IMR-90 (cell line): ENCODE measurements at regions not wholly inside any gene's neighbourhood (a gene's known extent, or its start where the extent isn't known, plus 50 kb on each side); places are given as distances from the start of the nearest gene placed in this dataset.

Experiments
- ATAC-seq: fragments of 200-7000 bp; cut with Tn5 transposase; 2 replicates; pipeline ENCODE4 v1.9.1; 2020; ENCODE audit warnings: low read depth, mild to moderate bottlenecking, moderate library complexity
- BruUV-seq: library from RNA; stranded (reverse); fragments of 400-500 nt; replicated peaks from 2 replicates; lab custom pipeline; 2021; lab: Mats Ljungman, UMichigan
- CTCF ChIA-PET: fragments of 300-600 bp; formaldehyde crosslinking; extraction: SDS; loops from one replicate; lab custom pipeline; 2021; ENCODE audit warnings: antibody characterized with exemption; lab: Yijun Ruan, JAX
- POLR2A ChIA-PET: fragments of 300-600 bp; sonication (Branson Sonifier 250); formaldehyde crosslinking; loops from one replicate; lab custom pipeline; 2022; ENCODE audit warnings: antibody characterized with exemption; ENCODE audit not compliant: unreplicated experiment; lab: Charles Lee
- DNase-seq: peaks from one replicate; pipeline ENCODE4 v3.0.0; 2013
- H2AFZ ChIP-seq: replicated peaks from 2 replicates; pipeline ENCODE3; 2013; ENCODE audit warnings: low read length, mild to moderate bottlenecking; ENCODE audit not compliant: poor library complexity
- H2AK5ac ChIP-seq: 2 replicates; pipeline ENCODE4 v1.6.1; 2013; ENCODE audit warnings: low read depth, low read length, inconsistent platforms
- H2AK9ac ChIP-seq: replicated peaks from 2 replicates; pipeline ENCODE3; 2013; ENCODE audit warnings: mild to moderate bottlenecking, low read depth, low read length, moderate library complexity; ENCODE audit not compliant: poor library complexity
- H2BK120ac ChIP-seq: 2 replicates; pipeline ENCODE4 v1.6.1; 2013; ENCODE audit warnings: low read depth, low read length, inconsistent platforms
- H2BK15ac ChIP-seq: 3 replicates; pipeline ENCODE4 v1.6.1; 2013; ENCODE audit warnings: low read depth, low read length, inconsistent platforms
- H2BK20ac ChIP-seq: 2 replicates; pipeline ENCODE4 v1.6.1; 2013; ENCODE audit warnings: low read depth, mild to moderate bottlenecking, inconsistent platforms, low read length, moderate library complexity
- H2BK5ac ChIP-seq: 2 replicates; pipeline ENCODE4 v1.6.1; 2013; ENCODE audit warnings: mild to moderate bottlenecking, low read depth, low read length, inconsistent platforms; ENCODE audit not compliant: poor library complexity, severe bottlenecking
- H3K14ac ChIP-seq: replicated peaks from 2 replicates; pipeline ENCODE4 v1.6.1; 2013; ENCODE audit warnings: low read depth, low read length, inconsistent platforms
- H3K18ac ChIP-seq: 2 replicates; pipeline ENCODE4 v1.6.1; 2013; ENCODE audit warnings: low read depth, low read length, control low read depth
- H3K23ac ChIP-seq: 2 replicates; pipeline ENCODE4 v1.6.1; 2013; ENCODE audit warnings: low read depth, low read length, inconsistent platforms
- H3K27ac ChIP-seq: 2 replicates; pipeline ENCODE4 v1.5.1; 2013; ENCODE audit warnings: mild to moderate bottlenecking, control low read depth, low read length; ENCODE audit not compliant: insufficient read depth
- H3K27me3 ChIP-seq: 2 replicates; pipeline ENCODE4 v1.6.1; 2013; ENCODE audit warnings: low read length; ENCODE audit not compliant: control insufficient read depth, insufficient read depth
- H3K36me3 ChIP-seq: 2 replicates; pipeline ENCODE4 v1.6.1; 2013; ENCODE audit warnings: low read length, mixed read lengths; ENCODE audit not compliant: control insufficient read depth, insufficient read depth
- H3K4ac ChIP-seq: 2 replicates; pipeline ENCODE4 v1.6.1; 2013; ENCODE audit warnings: low read depth, low read length, inconsistent platforms
- H3K4me1 ChIP-seq: 2 replicates; pipeline ENCODE4 v1.6.1; 2013; ENCODE audit warnings: low read length, mixed read lengths; ENCODE audit not compliant: control insufficient read depth, insufficient read depth
- H3K4me2 ChIP-seq: 2 replicates; pipeline ENCODE4 v1.6.1; 2013; ENCODE audit warnings: low read depth, mild to moderate bottlenecking, control low read depth, low read length, moderate library complexity
- H3K4me3 ChIP-seq: 2 replicates; pipeline ENCODE4 v1.5.1; 2013; ENCODE audit warnings: low read depth, mild to moderate bottlenecking, control low read depth, low read length, moderate library complexity; ENCODE audit not compliant: insufficient read depth
- H3K56ac ChIP-seq: 2 replicates; pipeline ENCODE4 v1.6.1; 2013; ENCODE audit warnings: low read length, inconsistent platforms; ENCODE audit not compliant: insufficient read depth; ENCODE audit errors: extremely low read depth
- H3K79me1 ChIP-seq, 2 experiments: 2 replicates each; pipeline ENCODE4 v1.6.1; 2013; ENCODE audit warnings: low read length in 2 of 2, inconsistent platforms in 1 of 2, low read depth in 1 of 2
- H3K9ac ChIP-seq: 2 replicates; pipeline ENCODE4 v1.6.1; 2013; ENCODE audit warnings: low read depth, low read length, control low read depth
- H3K9me1 ChIP-seq: 2 replicates; pipeline ENCODE4 v1.6.1; 2013; ENCODE audit warnings: low read length, inconsistent platforms; ENCODE audit not compliant: insufficient read depth
- H3K9me3 ChIP-seq: 2 replicates; pipeline ENCODE4 v1.6.1; 2013; ENCODE audit warnings: low read length; ENCODE audit not compliant: control insufficient read depth, insufficient read depth
- H4K20me1 ChIP-seq: 2 replicates; pipeline ENCODE4 v1.6.1; 2013; ENCODE audit warnings: low read length, inconsistent platforms; ENCODE audit not compliant: insufficient read depth
- H4K5ac ChIP-seq: 2 replicates; pipeline ENCODE4 v1.6.1; 2013; ENCODE audit warnings: mild to moderate bottlenecking, low read depth, low read length, control low read depth
- H4K8ac ChIP-seq, 2 experiments: 2 replicates each; pipeline ENCODE4 v1.6.1; 2013; ENCODE audit warnings: low read depth in 2 of 2, low read length in 2 of 2, control low read depth in 1 of 2, inconsistent platforms in 1 of 2
- H4K91ac ChIP-seq: 2 replicates; pipeline ENCODE4 v1.6.1; 2013; ENCODE audit warnings: low read depth, low read length, inconsistent platforms; ENCODE audit not compliant: insufficient read depth
- BHLHE40 ChIP-seq: fragments of 150-350 bp; IDR thresholded peaks from 2 replicates; pipeline ENCODE4 v1.6.1; 2016; ENCODE audit warnings: mild to moderate bottlenecking, low read depth, low read length
- CEBPB ChIP-seq: IDR thresholded peaks from 2 replicates; pipeline ENCODE4 v1.6.1; 2012; ENCODE audit warnings: low read depth, low read length, improper control_type of control experiment
- ELK1 ChIP-seq: fragments of 150-350 bp; IDR thresholded peaks from 2 replicates; pipeline ENCODE4 v1.6.1; 2016; ENCODE audit warnings: low read depth, mild to moderate bottlenecking, low read length, moderate library complexity, borderline replicate concordance
- FOS ChIP-seq: fragments of 150-350 bp; IDR thresholded peaks from 2 replicates; pipeline ENCODE4 v1.6.1; 2016; ENCODE audit warnings: low read depth, low read length
- MXI1 ChIP-seq: IDR thresholded peaks from 2 replicates; pipeline ENCODE4 v1.6.1; 2012; ENCODE audit warnings: low read depth, mild to moderate bottlenecking, low read length, moderate library complexity, borderline replicate concordance
- POLR2A ChIP-seq: IDR thresholded peaks from 2 replicates; pipeline ENCODE4 v1.6.1; 2012; ENCODE audit warnings: mild to moderate bottlenecking, low read depth, low read length
- RCOR1 ChIP-seq: IDR thresholded peaks from 2 replicates; pipeline ENCODE4 v1.6.1; 2012; ENCODE audit warnings: mild to moderate bottlenecking, low read length, improper control_type of control experiment; ENCODE audit not compliant: insufficient replicate concordance
- RFX5 ChIP-seq: IDR thresholded peaks from 2 replicates; pipeline ENCODE4 v1.8.0; 2012; ENCODE audit warnings: low read depth, mild to moderate bottlenecking, low read length, moderate library complexity
- SMC3 ChIP-seq: fragments of 150-350 bp; IDR thresholded peaks from 2 replicates; pipeline ENCODE4 v1.6.1; 2016; ENCODE audit warnings: low read depth, mild to moderate bottlenecking, antibody characterized with exemption, low read length, moderate library complexity
- USF2 ChIP-seq: fragments of 150-350 bp; IDR thresholded peaks from 2 replicates; pipeline ENCODE4 v1.6.1; 2017; ENCODE audit warnings: mild to moderate bottlenecking, antibody characterized with exemption, low read length, low read depth
- WGBS, 2 experiments: methylation state at CpG; one replicate each; pipeline versions ENCODE4 v1.1.5 to v1.1.7; 2013; ENCODE audit warnings: missing lambda C conversion rate in 2 of 2; ENCODE audit not compliant: insufficient read length in 1 of 2; ENCODE audit errors: extremely low coverage in 2 of 2; 5-methylcytosine and 5-hydroxymethylcytosine counted together
- dilution Hi-C: fragments of 300-500 bp; cut with HindIII; formaldehyde crosslinking; loops from one replicate; pipeline ENCODE4 v1.14.3; 2018; ENCODE audit warnings: low sequenced_read_pairs; ENCODE audit not compliant: unreplicated experiment
- in situ Hi-C: fragments of 300-500 bp; cut with MboI; formaldehyde crosslinking; loops from 3 replicates; pipeline ENCODE4 v1.14.3; 2019; ENCODE audit warnings: low sequenced_read_pairs, inconsistent platforms, mixed read lengths
- intact Hi-C: fragments of 100-400 bp; cut with micrococcal nuclease; formaldehyde crosslinking; loops from 2 replicates; pipeline ENCODE4 v1.10.0; 2022
- TF ChIP-seq, protein P1 (sequence below): conservative IDR thresholded peaks from 2 replicates; pipeline ENCODE4 v1.5.1; 2012; ENCODE audit warnings: mild to moderate bottlenecking, low read depth, low read length, improper control_type of control experiment

- Histone ChIP-seq H3K27me3 (peaks cover 12% of the 10 kb centered on the region), H2BK15ac (no peak overlapping the region), H4K91ac (no peak overlapping the region), H2BK120ac (no peak overlapping the region), H3K18ac (no peak overlapping the region), H3K4me3 (no peak overlapping the region), H2AFZ (no peak overlapping the region), H3K9ac (no peak overlapping the region), H3K79me1 (no peaks in the 10 kb centered on the region), H2AK5ac (no peak overlapping the region), H4K20me1 (no peaks in the 10 kb centered on the region), H2BK20ac (no peak overlapping the region), H2AK9ac (no peak overlapping the region), H3K4me2 (no peak overlapping the region), H3K9me3 (peaks cover 2% of the 10 kb centered on the region; the same call in 1 of the 2 replicates), H2BK5ac (no peak overlapping the region), H4K5ac (no peak overlapping the region), H3K14ac (no peak overlapping the region), H3K36me3 (no peaks in the 10 kb centered on the region), H3K56ac (no peak overlapping the region), H3K4ac (no peak overlapping the region), H3K9me1 (no peaks in the 10 kb centered on the region), H3K23ac (no peak overlapping the region), H3K4me1 (no peaks in the 10 kb centered on the region), H4K8ac (no peak overlapping the region), H3K27ac (no peak overlapping the region)
- WGBS, 2 experiments, result 62% methylated on average over 2 of the region's 6 CpGs; no CpG with 5 or more reads in 1 of the 2 experiments
- TF ChIP-seq, protein P1, sequence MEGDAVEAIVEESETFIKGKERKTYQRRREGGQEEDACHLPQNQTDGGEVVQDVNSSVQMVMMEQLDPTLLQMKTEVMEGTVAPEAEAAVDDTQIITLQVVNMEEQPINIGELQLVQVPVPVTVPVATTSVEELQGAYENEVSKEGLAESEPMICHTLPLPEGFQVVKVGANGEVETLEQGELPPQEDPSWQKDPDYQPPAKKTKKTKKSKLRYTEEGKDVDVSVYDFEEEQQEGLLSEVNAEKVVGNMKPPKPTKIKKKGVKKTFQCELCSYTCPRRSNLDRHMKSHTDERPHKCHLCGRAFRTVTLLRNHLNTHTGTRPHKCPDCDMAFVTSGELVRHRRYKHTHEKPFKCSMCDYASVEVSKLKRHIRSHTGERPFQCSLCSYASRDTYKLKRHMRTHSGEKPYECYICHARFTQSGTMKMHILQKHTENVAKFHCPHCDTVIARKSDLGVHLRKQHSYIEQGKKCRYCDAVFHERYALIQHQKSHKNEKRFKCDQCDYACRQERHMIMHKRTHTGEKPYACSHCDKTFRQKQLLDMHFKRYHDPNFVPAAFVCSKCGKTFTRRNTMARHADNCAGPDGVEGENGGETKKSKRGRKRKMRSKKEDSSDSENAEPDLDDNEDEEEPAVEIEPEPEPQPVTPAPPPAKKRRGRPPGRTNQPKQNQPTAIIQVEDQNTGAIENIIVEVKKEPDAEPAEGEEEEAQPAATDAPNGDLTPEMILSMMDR, result no peak
- TF ChIP-seq FOS, result no peak
- no peak for TF ChIP-seq BHLHE40
- no peak for TF ChIP-seq MXI1
- no peak for TF ChIP-seq POLR2A
- TF ChIP-seq ELK1, result no peak
- no peak for TF ChIP-seq RCOR1
- TF ChIP-seq SMC3, result no peak
- TF ChIP-seq CEBPB, result no peak
- no peak for TF ChIP-seq USF2
- no peak for TF ChIP-seq RFX5
- BruUV-seq, result no TSS peak
- ChIA-PET CTCF (no interaction called here), POLR2A (no interaction called here)
- ATAC-seq (no peak), DNase-seq (no peak)
- in situ Hi-C loops (no loop called here), dilution Hi-C loops (no loop called here), intact Hi-C loops (no loop called here)
Observed at GRCh38 chr4:151888367-151888866, 127.6 kb upstream of the GATB start.
